ENCODE measurements at regions not wholly inside any gene's neighbourhood (a gene's known extent, or its start where the extent isn't known, plus 50 kb on each side); places are given as distances from the start of the nearest gene placed in this dataset.

GRCh38 chr1:98035602-98036002 lies 114.8 kb upstream of the DPYD start:
- TF ChIP-seq EP300 (IDR thresholded peaks at IDR 0.05) (no peak), POLR2A (IDR thresholded peaks at IDR 0.05) (no peak), CTCF (IDR thresholded peaks at IDR 0.05) (no peak), POLR2AphosphoS5 (IDR thresholded peaks at IDR 0.05) (no peak)
- Histone ChIP-seq H3K27ac (no peak overlapping the region), H3K4me1 (no peaks in the 10 kb centered on the region), H3K36me3 (no peaks in the 10 kb centered on the region), H3K9me3 (no peaks in the 10 kb centered on the region), H3K27me3 (no peaks in the 10 kb centered on the region), H3K4me3 (no peak overlapping the region)
- ATAC-seq: no peak
- 64 to 67% methylated on average over 2 of the region's 2 CpGs for WGBS, 2 donors (ENCODE audit: low coverage in 1 of 2)

- Histone ChIP-seq H3K4me3 (no peak overlapping the region), H3K4me1 (no peaks in the 10 kb centered on the region), H3K9me3 (no peaks in the 10 kb centered on the region), H3K36me3 (no peaks in the 10 kb centered on the region), H3K27me3 (no peaks in the 10 kb centered on the region), H3K27ac (no peak overlapping the region)
- no peak for ATAC-seq
- TF ChIP-seq CTCF (IDR thresholded peaks at IDR 0.05) (no peak), EP300 (IDR thresholded peaks at IDR 0.05) (no peak), POLR2AphosphoS5 (IDR thresholded peaks at IDR 0.05) (no peak), POLR2A (IDR thresholded peaks at IDR 0.05) (no peak)
- 32 to 60% methylated on average over 1 to 3 of the region's 3 CpGs for WGBS, 2 donors (ENCODE audit: low coverage in 1 of 2)
Observed at GRCh38 chr1:98034505-98034904, 113.7 kb upstream of the DPYD start.

GRCh38 chr1:98032958-98033357 lies 112.1 kb upstream of the DPYD start:
- no peaks in the 10 kb centered on the region for H3K4me1 ChIP-seq
- ATAC-seq: no peak
- no peaks in the 10 kb centered on the region for H3K27me3 ChIP-seq
- H3K27ac ChIP-seq: no peak overlapping the region
- no peaks in the 10 kb centered on the region for H3K9me3 ChIP-seq
- 88 to 100% methylated on average over 1 of the region's 1 CpG for WGBS, 2 donors (ENCODE audit: low coverage in 1 of 2)
- TF ChIP-seq POLR2AphosphoS5 (IDR thresholded peaks at IDR 0.05) (no peak), POLR2A (IDR thresholded peaks at IDR 0.05) (no peak), EP300 (IDR thresholded peaks at IDR 0.05) (no peak)
- H3K4me3 ChIP-seq: no peak overlapping the region
- H3K36me3 ChIP-seq: no peaks in the 10 kb centered on the region

GRCh38 chr1:98030976-98031375 lies 110.1 kb upstream of the DPYD start:
- ATAC-seq: no peak
- Histone ChIP-seq H3K4me1 (no peaks in the 10 kb centered on the region), H3K36me3 (no peaks in the 10 kb centered on the region), H3K27me3 (no peaks in the 10 kb centered on the region), H3K27ac (no peak overlapping the region), H3K9me3 (no peaks in the 10 kb centered on the region), H3K4me3 (no peak overlapping the region)
- 67 to 77% methylated on average over 3 of the region's 3 CpGs for WGBS, 2 donors (ENCODE audit: low coverage in 1 of 2)
- TF ChIP-seq POLR2A (IDR thresholded peaks at IDR 0.05) (no peak), EP300 (IDR thresholded peaks at IDR 0.05) (no peak), POLR2AphosphoS5 (IDR thresholded peaks at IDR 0.05) (no peak), CTCF (IDR thresholded peaks at IDR 0.05) (no peak)

- no peaks in the 10 kb centered on the region for H3K27me3 ChIP-seq
- no peak for ATAC-seq
- no peaks in the 10 kb centered on the region for H3K9me3 ChIP-seq
- H3K4me3 ChIP-seq: no peak overlapping the region
- TF ChIP-seq CTCF (IDR thresholded peaks at IDR 0.05): no peak
- TF ChIP-seq EP300 (IDR thresholded peaks at IDR 0.05): no peak
- TF ChIP-seq POLR2AphosphoS5 (IDR thresholded peaks at IDR 0.05): no peak
- no peak for TF ChIP-seq POLR2A (IDR thresholded peaks at IDR 0.05)
- no peaks in the 10 kb centered on the region for H3K36me3 ChIP-seq
- no peak overlapping the region for H3K27ac ChIP-seq
- H3K4me1 ChIP-seq: no peaks in the 10 kb centered on the region
Observed at GRCh38 chr1:98030483-98030882, 109.6 kb upstream of the DPYD start.
